ENCODE measurements at regions not wholly inside any gene's neighbourhood (a gene's known extent, or its start where the extent isn't known, plus 50 kb on each side); places are given as distances from the start of the nearest gene placed in this dataset.

DNA sequence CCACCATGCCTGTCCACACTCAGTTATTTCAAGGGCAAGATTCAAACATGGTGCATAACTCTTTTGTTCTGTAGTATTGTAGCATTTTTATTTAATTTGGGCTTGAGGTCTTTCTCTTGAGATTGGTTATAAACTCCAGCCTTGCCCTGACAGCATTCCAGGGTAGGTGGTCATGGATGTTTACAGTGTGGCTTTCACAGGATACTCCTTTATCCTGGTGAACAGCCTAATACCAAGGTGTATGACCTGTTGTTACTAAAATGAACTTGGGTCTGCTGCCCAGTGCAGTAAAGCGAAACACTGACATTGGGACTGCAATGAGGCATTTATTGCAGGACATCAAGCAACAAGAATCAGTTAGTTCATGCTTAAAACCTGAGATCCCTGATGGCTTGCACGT lies 434.8 kb downstream of the ANKRD50 start:
- H3K27ac ChIP-seq, result no peak overlapping the region
- H3K4me3 ChIP-seq (ENCODE audit: low read depth, low read length), result no peak overlapping the region
- no peaks in the 10 kb centered on the region for H3K27me3 ChIP-seq (replicated peaks)
- no peak for DNase-seq
- TF ChIP-seq, protein P1, sequence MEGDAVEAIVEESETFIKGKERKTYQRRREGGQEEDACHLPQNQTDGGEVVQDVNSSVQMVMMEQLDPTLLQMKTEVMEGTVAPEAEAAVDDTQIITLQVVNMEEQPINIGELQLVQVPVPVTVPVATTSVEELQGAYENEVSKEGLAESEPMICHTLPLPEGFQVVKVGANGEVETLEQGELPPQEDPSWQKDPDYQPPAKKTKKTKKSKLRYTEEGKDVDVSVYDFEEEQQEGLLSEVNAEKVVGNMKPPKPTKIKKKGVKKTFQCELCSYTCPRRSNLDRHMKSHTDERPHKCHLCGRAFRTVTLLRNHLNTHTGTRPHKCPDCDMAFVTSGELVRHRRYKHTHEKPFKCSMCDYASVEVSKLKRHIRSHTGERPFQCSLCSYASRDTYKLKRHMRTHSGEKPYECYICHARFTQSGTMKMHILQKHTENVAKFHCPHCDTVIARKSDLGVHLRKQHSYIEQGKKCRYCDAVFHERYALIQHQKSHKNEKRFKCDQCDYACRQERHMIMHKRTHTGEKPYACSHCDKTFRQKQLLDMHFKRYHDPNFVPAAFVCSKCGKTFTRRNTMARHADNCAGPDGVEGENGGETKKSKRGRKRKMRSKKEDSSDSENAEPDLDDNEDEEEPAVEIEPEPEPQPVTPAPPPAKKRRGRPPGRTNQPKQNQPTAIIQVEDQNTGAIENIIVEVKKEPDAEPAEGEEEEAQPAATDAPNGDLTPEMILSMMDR (IDR thresholded peaks at IDR 0.05; ENCODE audit: low read depth, low read length, missing control alignments), result no peak
- in situ Hi-C loops (cut with HindIII; ENCODE audit: low pct_ligation_motif_present, low sequenced_read_pairs), result no loop called here
- H3K36me3 ChIP-seq (replicated peaks), result no peaks in the 10 kb centered on the region

- in situ Hi-C loops (cut with HindIII; ENCODE audit: low pct_ligation_motif_present, low sequenced_read_pairs), result no loop called here
- TF ChIP-seq, protein P1 (IDR thresholded peaks at IDR 0.05; ENCODE audit: low read depth, low read length, missing control alignments), result no peak
- no peaks in the 10 kb centered on the region for H3K36me3 ChIP-seq (replicated peaks)
- no peaks in the 10 kb centered on the region for H3K27me3 ChIP-seq (replicated peaks)
- DNase-seq, result peak; percentile 18
- H3K4me3 ChIP-seq (ENCODE audit: low read depth, low read length), result no peak overlapping the region
- no peak overlapping the region for H3K27ac ChIP-seq
These were observed 434.1 kb downstream of the ANKRD50 start for GRCh38 chr4:124278477-124278876.

DNA sequence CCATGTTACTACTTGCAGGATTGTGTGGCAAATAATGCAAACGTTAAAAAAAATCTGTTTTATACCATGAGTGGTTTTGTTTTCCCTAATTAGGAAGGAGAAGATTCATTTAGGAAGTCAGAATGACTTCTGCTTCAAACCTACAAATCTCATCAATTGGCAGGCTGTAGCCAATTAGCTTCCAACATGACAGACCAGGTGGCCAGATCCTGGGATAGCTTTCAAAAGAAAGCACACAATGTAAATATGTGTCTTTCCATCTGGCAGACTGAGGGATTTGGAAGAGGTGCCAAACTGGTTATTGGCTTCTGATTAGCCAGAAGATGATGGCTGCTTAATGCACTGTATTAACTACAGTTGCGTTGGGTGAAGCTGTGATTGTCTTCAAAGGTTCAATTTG lies 432.8 kb downstream of the ANKRD50 start:
- Histone ChIP-seq H3K27me3 (replicated peaks) (no peaks in the 10 kb centered on the region), H3K36me3 (replicated peaks) (no peaks in the 10 kb centered on the region), H3K4me3 (ENCODE audit: low read depth, low read length) (no peak overlapping the region), H3K27ac (no peak overlapping the region)
- no peak for DNase-seq
- TF ChIP-seq, protein P1 (IDR thresholded peaks at IDR 0.05; ENCODE audit: low read depth, low read length, missing control alignments), result no peak
- in situ Hi-C loops (cut with HindIII; ENCODE audit: low pct_ligation_motif_present, low sequenced_read_pairs), result no loop called here

DNA sequence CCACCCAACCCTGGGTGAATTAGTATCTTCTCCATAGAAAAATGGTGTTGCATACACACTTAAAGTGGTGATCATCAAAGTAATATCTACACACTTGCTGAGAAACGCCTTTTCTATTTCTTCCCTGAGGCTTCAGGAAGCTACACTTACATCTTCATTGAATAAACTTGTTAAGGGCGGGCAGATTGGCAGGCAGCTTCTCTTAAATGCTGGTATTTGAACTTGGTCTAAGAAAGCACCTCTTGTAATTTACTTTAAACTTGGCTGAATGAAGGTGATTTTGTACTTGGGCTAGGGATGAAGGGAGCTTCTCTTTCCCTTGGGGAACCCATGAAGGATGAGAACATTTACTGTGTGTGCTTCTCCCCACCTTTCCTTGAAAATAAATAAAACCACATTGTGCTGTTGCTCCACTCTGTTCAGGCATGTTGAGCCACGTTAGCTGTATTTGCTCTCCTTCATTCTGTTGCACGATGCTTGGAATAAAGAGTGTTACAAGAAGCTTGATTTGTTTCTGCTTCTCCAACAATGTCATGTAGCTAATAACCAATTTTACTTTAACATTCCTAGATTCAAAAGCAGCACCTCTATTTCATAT lies 430.1 kb downstream of the ANKRD50 start:
- TF ChIP-seq, protein P1 (IDR thresholded peaks at IDR 0.05; ENCODE audit: low read depth, low read length, missing control alignments), result no peak
- H3K36me3 ChIP-seq (replicated peaks), result no peaks in the 10 kb centered on the region
- in situ Hi-C loops (cut with HindIII; ENCODE audit: low pct_ligation_motif_present, low sequenced_read_pairs), result no loop called here
- H3K27me3 ChIP-seq (replicated peaks), result no peaks in the 10 kb centered on the region
- no peak for DNase-seq
- H3K27ac ChIP-seq, result no peak overlapping the region
- H3K4me3 ChIP-seq (ENCODE audit: low read depth, low read length), result no peak overlapping the region

- TF ChIP-seq, protein P1 (IDR thresholded peaks at IDR 0.05; ENCODE audit: low read depth, low read length, missing control alignments), result no peak
- in situ Hi-C loops (cut with HindIII; ENCODE audit: low pct_ligation_motif_present, low sequenced_read_pairs), result no loop called here
- Histone ChIP-seq H3K36me3 (replicated peaks) (no peaks in the 10 kb centered on the region), H3K27ac (no peak overlapping the region), H3K4me3 (ENCODE audit: low read depth, low read length) (no peak overlapping the region), H3K27me3 (replicated peaks) (no peaks in the 10 kb centered on the region)
- no peak for DNase-seq
These were observed 423.6 kb downstream of the ANKRD50 start for GRCh38 chr4:124288706-124289486.

All from brain microvascular endothelial cell (primary cell).